ENCODE measurements at regions not wholly inside any gene's neighbourhood (a gene's known extent, or its start where the extent isn't known, plus 50 kb on each side); places are given as distances from the start of the nearest gene placed in this dataset.
"Not testable (repeated sequence)": the region's sequence is repeated elsewhere in the genome, so short reads cannot be mapped to it uniquely, and the experiment has no call there.

GRCh38 chr1:90864681-90865080 is 147.6 kb upstream of the BARHL2 start:
- no peaks in the 10 kb centered on the region for H3K4me1 ChIP-seq (ENCODE audit: insufficient read depth)
- H3K27ac ChIP-seq: no peak overlapping the region
- 82 to 90% (median 89%) methylated on average over 3 of the region's 3 CpGs for WGBS, 3 donors
- intact Hi-C loops (cut with DNase I): no loop called here
- DNase-seq: no peak
- TF ChIP-seq EP300 (IDR thresholded peaks at IDR 0.05) (no peak), CTCF (IDR thresholded peaks at IDR 0.05) (no peak), POLR2A (IDR thresholded peaks at IDR 0.05) (no peak)
- H3K36me3 ChIP-seq: no peaks in the 10 kb centered on the region
- no peaks in the 10 kb centered on the region for H3K9me3 ChIP-seq
- H3K27me3 ChIP-seq: no peaks in the 10 kb centered on the region
- H3K4me3 ChIP-seq: no peak overlapping the region

- WGBS, 3 donors: 85 to 90% (median 86%) methylated on average over 3 of the region's 3 CpGs
Measured at GRCh38 chr1:90862782-90863181, 145.7 kb upstream of the BARHL2 start.

GRCh38 chr1:90861421-90861820 is 144.3 kb upstream of the BARHL2 start:
- 92 to 98% (median 95%) methylated on average over 3 of the region's 3 CpGs for WGBS, 3 donors
- H3K27me3 ChIP-seq; H3K27ac ChIP-seq; H3K9me3 ChIP-seq; H3K36me3 ChIP-seq; H3K4me3 ChIP-seq; intact Hi-C loops (cut with DNase I); H3K4me1 ChIP-seq (ENCODE audit: insufficient read depth); DNase-seq: not testable (repeated sequence)

More at GRCh38 chr1:90862782-90863181, 145.7 kb upstream of the BARHL2 start:
- Histone ChIP-seq H3K4me1 (ENCODE audit: insufficient read depth) (no peaks in the 10 kb centered on the region), H3K27ac (no peak overlapping the region), H3K27me3 (no peaks in the 10 kb centered on the region), H3K36me3 (no peaks in the 10 kb centered on the region), H3K4me3 (no peak overlapping the region), H3K9me3 (no peaks in the 10 kb centered on the region)
- intact Hi-C loops (cut with DNase I): no loop called here
- TF ChIP-seq POLR2A (IDR thresholded peaks at IDR 0.05): no peak
- TF ChIP-seq EP300 (IDR thresholded peaks at IDR 0.05): no peak
- TF ChIP-seq CTCF (IDR thresholded peaks at IDR 0.05): no peak
- DNase-seq: no peak

- Histone ChIP-seq H3K4me1 (ENCODE audit: insufficient read depth) (no peaks in the 10 kb centered on the region), H3K27ac (no peak overlapping the region), H3K4me3 (no peak overlapping the region), H3K27me3 (no peaks in the 10 kb centered on the region), H3K9me3 (no peaks in the 10 kb centered on the region), H3K36me3 (no peaks in the 10 kb centered on the region)
- 74 to 76% (median 75%) methylated on average over 7 of the region's 7 CpGs for WGBS, 3 donors
- no peak for DNase-seq
- TF ChIP-seq CTCF (IDR thresholded peaks at IDR 0.05) (no peak), EP300 (IDR thresholded peaks at IDR 0.05) (no peak), POLR2A (IDR thresholded peaks at IDR 0.05) (no peak)
- intact Hi-C loops (cut with DNase I): no loop called here
Measured at GRCh38 chr1:90856463-90857007, 139.4 kb upstream of the BARHL2 start.

- H3K27me3 ChIP-seq: no peaks in the 10 kb centered on the region
- H3K9me3 ChIP-seq: no peaks in the 10 kb centered on the region
- H3K36me3 ChIP-seq: no peaks in the 10 kb centered on the region
- H3K27ac ChIP-seq: no peak overlapping the region
- TF ChIP-seq EP300 (IDR thresholded peaks at IDR 0.05): no peak
- no peak for TF ChIP-seq CTCF (IDR thresholded peaks at IDR 0.05)
- TF ChIP-seq POLR2A (IDR thresholded peaks at IDR 0.05): no peak
- intact Hi-C loops (cut with DNase I): no loop called here
- 81 to 91% (median 89%) methylated on average over 4 of the region's 4 CpGs for WGBS, 3 donors
- DNase-seq: no peak
- no peaks in the 10 kb centered on the region for H3K4me1 ChIP-seq (ENCODE audit: insufficient read depth)
- H3K4me3 ChIP-seq: no peak overlapping the region
Measured at GRCh38 chr1:90854397-90854924, 137.4 kb upstream of the BARHL2 start.

Measured in ovary (tissue), 7 donors.